Testis (tissue), 2 donors: ENCODE measurements at regions not wholly inside any gene's neighbourhood (a gene's known extent, or its start where the extent isn't known, plus 50 kb on each side); places are given as distances from the start of the nearest gene placed in this dataset.

ENCODE experiments used
- CTCF ChIP-seq, 3 experiments: fragments of 450-650 bp in 2 of 3; fragments of 200-600 bp in 1 of 3; sonication (generic) in 1 of 3; IDR thresholded peaks; one replicate each; pipeline ENCODE4 v1.5.1; 2016 to 2019; ENCODE audit warnings: antibody characterized with exemption in 3 of 3, mild to moderate bottlenecking in 2 of 3, moderate library complexity in 1 of 3
- POLR2A ChIP-seq: fragments of 450-650 bp; IDR thresholded peaks from one replicate; pipeline ENCODE4 v1.6.1; 2017; ENCODE audit warnings: antibody characterized with exemption, mild to moderate bottlenecking, moderate library complexity

- TF ChIP-seq CTCF (IDR thresholded peaks at IDR 0.05) (no peak), POLR2A (no peak)
Observed at GRCh38 chr3:23035927-23036640, 167.0 kb upstream of the UBE2E2 start.
